Spleen (tissue), 7 donors: ENCODE measurements at regions not wholly inside any gene's neighbourhood (a gene's known extent, or its start where the extent isn't known, plus 50 kb on each side); places are given as distances from the start of the nearest gene placed in this dataset.

Experiments used
- CTCF ChIP-seq, 11 experiments: fragments of 200-600 bp in 7 of 11; fragments of 450-650 bp in 4 of 11; sonication (generic) in 4 of 11; IDR thresholded peaks in 8 of 11; conservative IDR thresholded peaks in 3 of 11; 1 replicate in 7 of 11; 2 replicates in 4 of 11; pipeline versions ENCODE4 v1.4.0 to v1.8.0; 2016 to 2021; ENCODE audit warnings: antibody characterized with exemption in 11 of 11, inconsistent platforms in 4 of 11, mild to moderate bottlenecking in 1 of 11
- POLR2A ChIP-seq, 3 donors: fragments of 450-650 bp; IDR thresholded peaks; one replicate each; pipeline ENCODE4 v1.5.1; 2017; ENCODE audit warnings: antibody characterized with exemption in 3 of 3, mild to moderate bottlenecking in 1 of 3
- POLR2AphosphoS5 ChIP-seq, 3 donors: sonication (generic); formaldehyde crosslinking; IDR thresholded peaks; one replicate each; pipeline ENCODE4 v1.5.1; 2017; ENCODE audit warnings: antibody characterized with exemption in 3 of 3
- donor health status: DM: no; HTN: no; CAD: no; lungs with moderate emphysema.
- donor health status: DM: no; HTN: no; CAD: no.
- donor health status: DM: no; HTN: no; CAD: no.

- TF ChIP-seq CTCF (IDR thresholded peaks at IDR 0.05 in 8 of 11, conservative IDR thresholded peaks at IDR 0.05 in 3 of 11) (no peak), POLR2A (IDR thresholded peaks at IDR 0.05) (no peak), POLR2AphosphoS5 (IDR thresholded peaks at IDR 0.05) (no peak)
Measured at GRCh38 chr3:106783231-106783630, 594.0 kb upstream of the CCDC54 start.
